ENCODE measurements at regions not wholly inside any gene's neighbourhood (a gene's known extent, or its start where the extent isn't known, plus 50 kb on each side); places are given as distances from the start of the nearest gene placed in this dataset.

- Histone ChIP-seq H3K4me3 (ENCODE audit: low read length in 3 of 3) (no peak overlapping the region), H3K27me3 (ENCODE audit: control insufficient read depth in 3 of 3, insufficient read depth in 3 of 3, low read length in 3 of 3) (no peaks in the 10 kb centered on the region), H3K9me3 (ENCODE audit: control insufficient read depth in 3 of 3, low read length in 3 of 3) (no peaks in the 10 kb centered on the region), H3K9ac (ENCODE audit: low read depth in 1 of 3, low read length in 3 of 3) (no peak overlapping the region), H3K27ac (ENCODE audit: low read depth, low read length) (no peak overlapping the region), H3K4me1 (ENCODE audit: control insufficient read depth in 3 of 3, insufficient read depth in 3 of 3, low read length in 3 of 3) (no peaks in the 10 kb centered on the region), H3K36me3 (ENCODE audit: control insufficient read depth in 3 of 3, insufficient read depth in 3 of 3, low read length in 3 of 3) (no peaks in the 10 kb centered on the region)
Observed at GRCh38 chr7:8985255-8985654, 551.8 kb downstream of the NXPH1 start.

- no peak overlapping the region for H3K9ac ChIP-seq (ENCODE audit: low read depth in 1 of 3, low read length in 3 of 3)
- H3K4me3 ChIP-seq (ENCODE audit: low read length in 3 of 3) = no peak overlapping the region
- H3K27ac ChIP-seq (ENCODE audit: low read depth, low read length) = no peak overlapping the region
- no peaks in the 10 kb centered on the region for H3K9me3 ChIP-seq (ENCODE audit: control insufficient read depth in 3 of 3, low read length in 3 of 3)
- no peaks in the 10 kb centered on the region for H3K36me3 ChIP-seq (ENCODE audit: control insufficient read depth in 3 of 3, insufficient read depth in 3 of 3, low read length in 3 of 3)
- H3K27me3 ChIP-seq (ENCODE audit: control insufficient read depth in 3 of 3, insufficient read depth in 3 of 3, low read length in 3 of 3) = no peaks in the 10 kb centered on the region
- no peaks in the 10 kb centered on the region for H3K4me1 ChIP-seq (ENCODE audit: control insufficient read depth in 3 of 3, insufficient read depth in 3 of 3, low read length in 3 of 3)
Observed at GRCh38 chr7:8988267-8988666, 554.9 kb downstream of the NXPH1 start.

DNA sequence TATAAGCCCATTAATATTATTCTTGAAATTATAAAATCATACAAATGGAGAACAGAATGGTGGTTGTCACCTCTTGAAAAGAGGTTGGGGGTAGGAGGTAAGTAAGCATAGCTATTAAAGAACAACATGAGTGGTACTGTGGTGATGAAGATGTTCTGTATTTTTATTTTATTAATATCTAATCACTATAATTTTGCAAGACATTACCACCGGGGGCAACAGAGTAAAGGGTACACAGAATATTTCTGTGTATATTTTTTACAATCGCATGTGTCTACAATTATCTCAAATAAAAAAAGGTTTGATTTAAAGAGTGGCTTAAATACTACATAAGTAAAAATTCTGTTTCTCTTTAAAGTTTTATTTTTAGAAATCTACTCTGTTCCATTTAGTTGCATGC lies 557.8 kb downstream of the NXPH1 start:
- H3K4me3 ChIP-seq (ENCODE audit: low read length in 3 of 3) = no peak overlapping the region
- H3K9me3 ChIP-seq (ENCODE audit: control insufficient read depth in 3 of 3, low read length in 3 of 3) = no peaks in the 10 kb centered on the region
- no peaks in the 10 kb centered on the region for H3K36me3 ChIP-seq (ENCODE audit: control insufficient read depth in 3 of 3, insufficient read depth in 3 of 3, low read length in 3 of 3)
- H3K27me3 ChIP-seq (ENCODE audit: control insufficient read depth in 3 of 3, insufficient read depth in 3 of 3, low read length in 3 of 3) = no peaks in the 10 kb centered on the region
- H3K27ac ChIP-seq (ENCODE audit: low read depth, low read length) = no peak overlapping the region
- no peak overlapping the region for H3K9ac ChIP-seq (ENCODE audit: low read depth in 1 of 3, low read length in 3 of 3)
- H3K4me1 ChIP-seq (ENCODE audit: control insufficient read depth in 3 of 3, insufficient read depth in 3 of 3, low read length in 3 of 3) = no peaks in the 10 kb centered on the region

GRCh38 chr7:8998762-8999161 lies 565.4 kb downstream of the NXPH1 start:
- Histone ChIP-seq H3K9me3 (ENCODE audit: control insufficient read depth in 3 of 3, low read length in 3 of 3) (no peaks in the 10 kb centered on the region), H3K4me1 (ENCODE audit: control insufficient read depth in 3 of 3, insufficient read depth in 3 of 3, low read length in 3 of 3) (no peaks in the 10 kb centered on the region), H3K9ac (ENCODE audit: low read depth in 1 of 3, low read length in 3 of 3) (no peak overlapping the region), H3K27ac (ENCODE audit: low read depth, low read length) (no peak overlapping the region), H3K27me3 (ENCODE audit: control insufficient read depth in 3 of 3, insufficient read depth in 3 of 3, low read length in 3 of 3) (no peaks in the 10 kb centered on the region), H3K36me3 (ENCODE audit: control insufficient read depth in 3 of 3, insufficient read depth in 3 of 3, low read length in 3 of 3) (no peaks in the 10 kb centered on the region), H3K4me3 (ENCODE audit: low read length in 3 of 3) (no peak overlapping the region)

GRCh38 chr7:9013940-9014339 lies 580.5 kb downstream of the NXPH1 start:
- Histone ChIP-seq H3K36me3 (ENCODE audit: control insufficient read depth in 3 of 3, insufficient read depth in 3 of 3, low read length in 3 of 3) (no peaks in the 10 kb centered on the region), H3K4me1 (ENCODE audit: control insufficient read depth in 3 of 3, insufficient read depth in 3 of 3, low read length in 3 of 3) (no peaks in the 10 kb centered on the region), H3K9me3 (ENCODE audit: control insufficient read depth in 3 of 3, low read length in 3 of 3) (no peaks in the 10 kb centered on the region), H3K27ac (ENCODE audit: low read depth, low read length) (no peak overlapping the region), H3K4me3 (ENCODE audit: low read length in 3 of 3) (no peak overlapping the region), H3K27me3 (ENCODE audit: control insufficient read depth in 3 of 3, insufficient read depth in 3 of 3, low read length in 3 of 3) (no peaks in the 10 kb centered on the region), H3K9ac (ENCODE audit: low read depth in 1 of 3, low read length in 3 of 3) (no peak overlapping the region)

GRCh38 chr7:9017286-9017685 lies 583.9 kb downstream of the NXPH1 start:
- no peaks in the 10 kb centered on the region for H3K36me3 ChIP-seq (ENCODE audit: control insufficient read depth in 3 of 3, insufficient read depth in 3 of 3, low read length in 3 of 3)
- H3K9ac ChIP-seq (ENCODE audit: low read depth in 1 of 3, low read length in 3 of 3) = no peak overlapping the region
- no peaks in the 10 kb centered on the region for H3K4me1 ChIP-seq (ENCODE audit: control insufficient read depth in 3 of 3, insufficient read depth in 3 of 3, low read length in 3 of 3)
- no peak overlapping the region for H3K27ac ChIP-seq (ENCODE audit: low read depth, low read length)
- H3K9me3 ChIP-seq (ENCODE audit: control insufficient read depth in 3 of 3, low read length in 3 of 3) = no peaks in the 10 kb centered on the region
- H3K4me3 ChIP-seq (ENCODE audit: low read length in 3 of 3) = no peak overlapping the region
- no peaks in the 10 kb centered on the region for H3K27me3 ChIP-seq (ENCODE audit: control insufficient read depth in 3 of 3, insufficient read depth in 3 of 3, low read length in 3 of 3)

DNA sequence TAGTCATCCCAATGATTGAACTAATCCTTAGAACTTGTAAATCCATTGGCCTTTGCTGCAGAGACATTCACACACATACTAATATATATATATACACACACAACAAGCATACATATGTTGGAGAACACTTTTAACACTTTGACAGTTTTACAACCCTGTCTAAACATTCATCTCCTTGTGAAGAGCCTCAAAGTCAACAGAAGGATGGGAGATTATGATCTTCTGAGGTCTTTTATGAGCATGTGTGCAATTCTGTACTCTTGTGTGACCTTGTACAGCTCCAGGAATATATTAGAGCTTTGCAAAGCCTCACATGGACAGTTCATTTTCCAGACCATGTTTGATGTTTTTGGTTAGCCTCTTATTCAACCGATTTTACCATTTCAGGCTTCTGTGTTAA lies 589.0 kb downstream of the NXPH1 start:
- no peaks in the 10 kb centered on the region for H3K36me3 ChIP-seq (ENCODE audit: control insufficient read depth in 3 of 3, insufficient read depth in 3 of 3, low read length in 3 of 3)
- H3K27ac ChIP-seq (ENCODE audit: low read depth, low read length) = no peak overlapping the region
- H3K4me3 ChIP-seq (ENCODE audit: low read length in 3 of 3) = no peak overlapping the region

GRCh38 chr7:9023675-9024294 lies 590.4 kb downstream of the NXPH1 start:
- no peaks in the 10 kb centered on the region for H3K36me3 ChIP-seq (ENCODE audit: control insufficient read depth in 3 of 3, insufficient read depth in 3 of 3, low read length in 3 of 3)
- no peaks in the 10 kb centered on the region for H3K9me3 ChIP-seq (ENCODE audit: control insufficient read depth in 3 of 3, low read length in 3 of 3)
- no peak overlapping the region for H3K27ac ChIP-seq (ENCODE audit: low read depth, low read length)
- no peak overlapping the region for H3K9ac ChIP-seq (ENCODE audit: low read depth in 1 of 3, low read length in 3 of 3)
- H3K4me1 ChIP-seq (ENCODE audit: control insufficient read depth in 3 of 3, insufficient read depth in 3 of 3, low read length in 3 of 3) = no peaks in the 10 kb centered on the region
- H3K27me3 ChIP-seq (ENCODE audit: control insufficient read depth in 3 of 3, insufficient read depth in 3 of 3, low read length in 3 of 3) = no peaks in the 10 kb centered on the region
- H3K4me3 ChIP-seq (ENCODE audit: low read length in 3 of 3) = no peak overlapping the region

More for the DNA sequence above, 589.0 kb downstream of the NXPH1 start:
- Histone ChIP-seq H3K4me1 (ENCODE audit: control insufficient read depth in 3 of 3, insufficient read depth in 3 of 3, low read length in 3 of 3) (no peaks in the 10 kb centered on the region), H3K27me3 (ENCODE audit: control insufficient read depth in 3 of 3, insufficient read depth in 3 of 3, low read length in 3 of 3) (no peaks in the 10 kb centered on the region), H3K9me3 (ENCODE audit: control insufficient read depth in 3 of 3, low read length in 3 of 3) (no peaks in the 10 kb centered on the region), H3K9ac (ENCODE audit: low read depth in 1 of 3, low read length in 3 of 3) (no peak overlapping the region)

GRCh38 chr7:9026121-9026520 lies 592.7 kb downstream of the NXPH1 start:
- no peaks in the 10 kb centered on the region for H3K4me1 ChIP-seq (ENCODE audit: control insufficient read depth in 3 of 3, insufficient read depth in 3 of 3, low read length in 3 of 3)
- no peak overlapping the region for H3K27ac ChIP-seq (ENCODE audit: low read depth, low read length)
- no peaks in the 10 kb centered on the region for H3K27me3 ChIP-seq (ENCODE audit: control insufficient read depth in 3 of 3, insufficient read depth in 3 of 3, low read length in 3 of 3)
- H3K36me3 ChIP-seq (ENCODE audit: control insufficient read depth in 3 of 3, insufficient read depth in 3 of 3, low read length in 3 of 3) = no peaks in the 10 kb centered on the region
- no peak overlapping the region for H3K9ac ChIP-seq (ENCODE audit: low read depth in 1 of 3, low read length in 3 of 3)
- no peaks in the 10 kb centered on the region for H3K9me3 ChIP-seq (ENCODE audit: control insufficient read depth in 3 of 3, low read length in 3 of 3)
- no peak overlapping the region for H3K4me3 ChIP-seq (ENCODE audit: low read length in 3 of 3)

DNA sequence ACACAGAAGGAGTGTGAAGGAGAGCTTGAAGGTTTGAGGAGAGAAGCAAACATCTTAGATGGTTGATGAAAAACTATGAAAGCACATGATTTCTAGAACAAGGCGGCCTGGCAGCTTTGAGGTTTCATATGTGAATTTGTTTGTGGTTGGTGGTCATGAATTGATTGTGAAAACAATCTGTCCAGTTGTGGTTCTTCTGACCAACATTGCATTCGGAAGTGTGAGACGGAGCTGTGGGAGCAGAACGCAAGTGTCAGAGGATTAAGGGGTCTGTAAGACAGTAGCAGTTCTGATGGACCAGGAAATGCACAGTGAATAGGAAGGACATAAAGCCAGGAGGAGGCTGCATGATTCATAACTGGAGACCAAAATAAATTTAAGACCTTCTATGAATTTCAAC lies 594.6 kb downstream of the NXPH1 start:
- Histone ChIP-seq H3K27ac (ENCODE audit: low read depth, low read length) (no peak overlapping the region), H3K4me3 (ENCODE audit: low read length in 3 of 3) (no peak overlapping the region), H3K4me1 (ENCODE audit: control insufficient read depth in 3 of 3, insufficient read depth in 3 of 3, low read length in 3 of 3) (no peaks in the 10 kb centered on the region), H3K9ac (ENCODE audit: low read depth in 1 of 3, low read length in 3 of 3) (no peak overlapping the region), H3K36me3 (ENCODE audit: control insufficient read depth in 3 of 3, insufficient read depth in 3 of 3, low read length in 3 of 3) (no peaks in the 10 kb centered on the region), H3K27me3 (ENCODE audit: control insufficient read depth in 3 of 3, insufficient read depth in 3 of 3, low read length in 3 of 3) (no peaks in the 10 kb centered on the region), H3K9me3 (ENCODE audit: control insufficient read depth in 3 of 3, low read length in 3 of 3) (no peaks in the 10 kb centered on the region)

Data from skeletal muscle tissue (tissue), 3 donors.